GM19468 (cell line): ENCODE measurements at regions not wholly inside any gene's neighbourhood (a gene's known extent, or its start where the extent isn't known, plus 50 kb on each side); places are given as distances from the start of the nearest gene placed in this dataset.
"Not testable (repeated sequence)": the region's sequence is repeated elsewhere in the genome, so short reads cannot be mapped to it uniquely, and the experiment has no call there.

ENCODE experiments used
- ATAC-seq: cut with Tn5 transposase; IDR thresholded peaks from one replicate; pipeline ENCODE4 v1.9.1; 2021; ENCODE audit warnings: mild to moderate bottlenecking, moderate library complexity, moderate number of reproducible peaks; ENCODE audit not compliant: unreplicated experiment; ENCODE audit errors: extremely low read depth

DNA sequence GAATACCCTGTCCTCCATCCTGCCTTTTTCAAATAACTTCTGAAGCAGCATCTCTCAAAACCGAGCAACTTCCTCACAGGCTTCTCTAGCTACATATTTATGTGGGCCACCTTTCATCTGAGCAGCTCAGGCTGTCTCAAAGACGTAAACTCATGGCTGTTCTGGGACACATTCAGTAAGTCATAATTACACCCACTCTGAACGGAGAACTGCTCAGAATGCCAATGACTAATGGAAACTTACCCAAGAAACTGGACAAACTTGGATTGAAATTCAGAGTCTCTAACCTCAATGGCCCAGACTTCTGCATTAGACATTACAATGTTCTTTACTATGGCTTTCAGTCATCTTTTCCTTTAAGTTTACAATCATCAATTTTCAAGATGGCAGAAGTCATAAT is 145.2 kb downstream of the RAD51AP2 start:
- ATAC-seq, result no peak

DNA sequence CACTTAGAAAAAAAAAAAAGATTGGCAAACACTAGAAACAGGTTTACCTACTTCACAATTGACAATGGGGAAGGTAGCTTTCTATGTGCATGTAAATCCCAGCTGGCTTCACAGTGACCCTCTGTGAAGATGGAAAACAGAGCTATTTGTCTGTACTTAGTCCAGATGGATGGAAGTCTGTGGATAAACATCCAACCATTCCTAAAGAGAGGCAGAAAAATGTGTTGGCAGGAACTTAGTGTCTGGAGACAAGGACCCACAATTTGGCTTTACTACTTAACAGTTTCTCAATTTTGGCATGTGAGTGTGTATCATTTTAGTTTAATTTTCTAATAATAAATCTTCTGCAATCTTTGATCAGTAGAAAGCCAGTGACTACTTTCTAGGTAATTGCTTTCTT is 154.4 kb downstream of the RAD51AP2 start:
- ATAC-seq, result no peak

DNA sequence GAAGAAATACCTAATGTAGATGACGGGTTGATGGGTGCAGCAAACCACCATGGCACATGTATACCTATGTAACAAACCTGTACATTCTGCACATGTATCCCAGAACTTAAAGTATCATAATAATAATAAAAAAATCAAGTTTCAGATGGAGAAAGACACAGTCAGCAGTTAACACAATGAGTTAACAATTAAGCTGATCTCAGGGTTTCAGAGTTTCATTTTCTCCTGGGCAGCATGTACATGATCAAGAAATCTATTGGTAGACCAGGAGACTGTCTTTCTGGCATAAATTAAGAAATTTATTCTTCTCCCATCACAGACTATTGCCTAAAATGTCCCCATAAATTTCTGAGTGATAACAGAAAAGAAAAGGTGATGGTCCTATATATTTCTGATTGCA is 155.3 kb downstream of the RAD51AP2 start:
- ATAC-seq, result no peak

DNA sequence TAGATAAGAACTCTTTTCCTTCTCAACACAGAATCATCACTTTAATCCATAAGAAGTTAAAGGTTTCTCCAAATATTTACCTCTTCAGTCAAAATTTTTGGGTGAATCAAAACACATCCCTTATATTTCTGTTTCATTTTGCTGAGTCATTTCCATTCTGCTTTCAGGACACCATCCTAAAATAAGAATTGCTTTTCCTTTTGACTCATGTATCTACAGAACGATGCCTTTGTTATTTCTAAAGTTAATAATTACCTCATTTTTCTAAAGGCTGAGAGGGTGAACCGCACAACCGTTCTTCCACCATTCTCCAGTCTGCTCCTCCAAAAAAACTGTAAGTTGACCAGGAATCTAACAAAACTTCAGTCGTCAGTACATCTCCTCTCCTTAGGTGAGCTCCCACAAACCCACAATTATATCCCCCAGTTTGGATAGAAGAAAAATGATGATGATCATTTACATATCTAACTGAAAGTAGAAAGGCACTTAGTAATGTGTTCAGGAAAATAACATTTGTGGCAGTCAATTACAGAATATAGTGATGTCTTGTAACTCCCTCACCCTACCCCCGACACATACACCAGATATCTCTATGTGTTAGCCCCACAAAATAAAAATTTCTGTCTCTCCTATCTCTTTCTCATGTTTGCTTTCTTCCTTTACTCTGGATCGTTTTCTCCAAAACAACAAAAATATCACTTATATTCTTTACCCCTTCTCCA is 162.5 kb downstream of the RAD51AP2 start:
- peak; percentile 68 for ATAC-seq

DNA sequence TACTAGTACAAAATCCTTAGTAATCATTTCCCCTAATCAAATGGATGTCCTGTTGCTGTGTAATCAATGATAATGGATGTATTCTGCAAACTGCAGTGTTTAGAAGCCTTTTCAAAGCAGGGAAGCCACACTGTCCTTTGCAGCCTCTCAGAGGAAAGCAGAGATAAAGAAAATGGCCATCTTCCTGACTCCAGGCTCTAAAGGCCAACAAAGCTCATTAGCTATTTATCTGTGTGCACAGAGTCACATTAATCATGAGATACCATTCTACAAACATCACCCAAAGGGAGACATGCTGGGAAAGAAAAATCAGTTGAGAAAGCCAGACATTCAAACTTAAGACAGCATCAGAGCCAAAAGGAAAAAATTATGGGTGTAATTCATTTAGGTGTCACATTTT is 165.0 kb downstream of the RAD51AP2 start:
- ATAC-seq, result no peak

DNA sequence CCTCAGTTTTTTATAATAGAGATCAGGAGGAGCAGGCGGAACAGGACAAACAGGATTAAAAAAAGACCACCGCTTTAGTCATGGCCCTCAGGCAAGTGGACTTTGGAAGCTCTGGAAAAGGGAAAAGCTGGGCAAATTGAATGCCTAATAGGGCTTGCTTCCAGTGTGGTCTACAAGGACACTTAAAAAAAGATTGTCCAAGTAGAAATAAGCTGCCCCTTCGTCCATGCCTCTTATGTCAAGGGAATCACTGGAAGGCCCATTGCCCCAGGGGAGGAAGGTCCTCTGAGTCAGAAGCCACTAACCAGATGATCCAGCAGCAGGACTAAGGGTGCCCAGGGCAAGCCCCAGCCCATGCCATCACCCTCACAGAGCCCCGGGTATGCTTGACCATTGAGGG is 175.5 kb downstream of the RAD51AP2 start:
- ATAC-seq, result not testable (repeated sequence)

DNA sequence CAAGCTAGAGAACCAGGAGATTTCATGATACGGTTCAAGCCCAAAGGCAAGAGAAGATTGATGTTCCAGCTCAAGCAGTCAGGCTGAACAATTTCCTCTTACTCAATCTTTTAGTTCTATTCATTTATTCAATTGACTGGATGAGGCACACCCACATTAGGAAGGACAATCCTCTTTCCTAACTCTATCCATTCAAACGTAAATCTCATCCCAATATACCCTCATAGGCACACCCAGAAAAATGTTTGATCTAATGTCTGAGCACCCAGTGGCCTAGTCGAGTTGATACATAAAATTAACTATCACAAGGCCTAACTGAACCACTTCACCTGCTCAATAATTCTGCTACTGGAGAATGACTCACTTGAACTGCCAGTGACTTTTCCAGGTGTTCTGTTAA is 180.7 kb downstream of the RAD51AP2 start:
- ATAC-seq, result no peak

DNA sequence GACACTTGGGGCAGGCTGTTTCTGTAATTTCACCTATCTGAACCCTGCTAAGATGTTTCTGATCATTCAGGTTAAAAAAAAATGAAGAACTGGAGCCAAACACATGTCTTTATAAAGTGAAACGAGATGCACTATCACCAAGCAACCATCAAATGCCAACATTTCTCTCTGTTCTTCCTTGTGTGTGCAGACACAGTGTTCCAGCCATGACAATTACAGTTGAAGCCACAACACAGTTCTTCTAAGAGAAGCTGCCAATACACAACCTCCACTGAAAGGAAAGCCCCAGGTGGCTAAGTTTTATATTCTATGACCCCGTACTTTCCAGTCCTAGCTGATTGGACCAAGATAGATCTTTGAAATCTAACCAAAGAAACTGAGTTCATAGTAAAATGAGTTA is 181.8 kb downstream of the RAD51AP2 start:
- ATAC-seq, result no peak

DNA sequence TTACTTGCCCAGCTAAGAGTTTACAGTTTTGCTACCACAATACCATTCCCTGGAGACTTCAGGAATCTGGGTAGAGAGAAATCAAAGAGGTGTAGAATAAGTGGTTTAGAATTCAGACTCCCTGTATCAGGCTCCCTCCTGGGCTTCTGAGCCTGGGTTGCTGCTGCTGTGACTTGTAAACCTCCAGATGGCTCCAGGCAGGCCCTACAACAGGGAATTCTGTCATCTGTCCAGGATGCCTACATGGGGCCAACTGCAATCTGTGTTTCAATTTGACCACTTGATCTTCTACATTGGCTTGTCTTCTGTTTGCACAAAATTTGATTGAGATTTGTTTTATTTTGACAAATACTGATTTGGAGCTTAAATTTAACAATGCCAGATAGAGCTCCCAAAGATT is 183.9 kb downstream of the RAD51AP2 start:
- no peak for ATAC-seq

DNA sequence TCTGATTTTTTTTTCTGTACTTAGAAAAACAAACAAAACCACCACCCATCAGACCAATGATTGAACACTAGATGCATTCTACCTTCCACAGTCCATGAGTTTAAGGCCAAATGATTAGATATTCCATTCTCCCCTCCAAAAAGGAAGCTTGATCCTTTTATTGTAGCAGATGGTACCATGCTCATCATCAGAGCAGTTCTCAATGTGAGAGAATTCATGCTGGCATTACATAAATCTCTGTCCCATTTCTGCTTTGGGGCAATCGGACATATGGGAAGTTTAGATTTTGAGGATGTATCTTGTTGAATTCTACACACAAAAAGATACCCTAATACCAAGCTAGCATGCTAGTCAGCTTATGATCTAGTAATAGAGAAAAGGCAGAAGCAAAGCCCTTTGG is 186.6 kb downstream of the RAD51AP2 start:
- ATAC-seq, result no peak

DNA sequence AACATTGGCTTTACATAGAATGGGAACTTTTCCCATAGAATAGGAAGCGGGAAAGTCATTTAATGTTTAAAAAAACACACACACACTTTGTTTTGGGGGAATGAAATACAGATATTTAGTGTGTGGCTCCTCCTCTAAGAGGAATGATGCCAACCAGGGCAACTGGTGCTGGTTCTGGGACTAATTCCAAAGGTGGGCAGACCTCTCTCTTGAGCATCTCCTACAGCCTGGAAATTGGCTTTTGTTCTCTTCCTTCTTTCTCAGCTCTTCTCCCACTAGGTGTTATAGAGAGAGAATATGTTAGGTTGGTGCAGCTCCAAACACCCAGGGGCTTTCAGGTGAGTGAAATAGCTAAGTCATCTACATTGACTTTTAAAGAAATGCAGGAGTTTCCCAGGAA is 190.1 kb downstream of the RAD51AP2 start:
- no peak for ATAC-seq

DNA sequence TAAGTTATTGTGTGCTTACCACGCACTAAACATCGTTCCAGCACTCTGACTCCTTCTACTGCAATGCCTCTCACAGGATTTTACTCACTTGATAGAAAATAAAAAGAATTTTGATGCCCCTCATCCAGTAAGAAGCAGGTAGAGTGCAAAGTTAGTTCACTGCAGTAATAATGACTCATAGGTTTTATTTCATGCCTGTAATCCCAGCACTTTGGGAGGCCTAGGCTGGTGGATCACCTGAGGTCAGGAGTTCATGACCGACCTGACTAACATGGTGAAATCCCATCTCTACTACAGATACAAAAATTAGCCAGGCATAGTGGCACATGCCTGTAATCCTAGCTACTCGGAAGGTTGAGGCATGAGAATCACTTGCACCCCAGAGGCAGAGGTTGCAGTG is 190.6 kb downstream of the RAD51AP2 start:
- no peak for ATAC-seq

DNA sequence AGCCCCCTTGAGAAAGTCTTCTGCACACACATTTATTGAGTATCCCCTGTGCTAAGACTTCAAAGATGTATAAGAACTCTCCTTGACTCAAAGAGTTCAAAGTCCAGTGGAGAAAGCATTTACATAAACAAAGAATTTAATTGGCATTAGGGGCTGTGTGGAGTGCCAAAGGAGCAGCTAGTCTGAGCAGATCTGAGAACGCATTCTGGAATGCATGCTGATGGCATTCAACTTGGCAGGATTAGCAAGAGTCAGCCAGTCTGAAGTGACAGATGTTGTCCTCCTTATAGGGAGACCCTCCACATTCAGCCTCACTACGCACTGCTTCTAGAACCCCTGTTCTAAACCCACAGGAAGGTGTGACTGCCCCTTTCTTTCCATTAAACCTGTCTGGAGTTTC is 191.5 kb downstream of the RAD51AP2 start:
- ATAC-seq, result no peak

DNA sequence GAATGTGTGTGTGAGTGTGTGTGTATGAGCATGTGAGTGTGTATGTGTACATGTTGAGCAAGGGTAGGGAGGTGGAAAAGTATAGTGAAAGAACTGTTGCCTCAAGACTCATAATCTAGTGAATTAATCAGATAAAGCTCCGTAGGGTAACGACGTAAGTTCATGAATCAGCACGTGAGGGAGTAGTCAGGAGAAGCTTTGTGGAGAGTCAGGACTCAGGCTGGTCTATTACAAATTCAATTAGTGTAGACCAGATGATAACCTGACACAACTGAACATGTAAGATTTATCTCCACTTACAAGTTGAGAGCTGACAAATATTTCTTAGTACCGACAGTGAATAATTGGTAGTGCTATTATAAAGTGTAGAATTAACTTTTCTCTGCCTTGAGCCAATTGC is 194.5 kb downstream of the RAD51AP2 start:
- no peak for ATAC-seq

DNA sequence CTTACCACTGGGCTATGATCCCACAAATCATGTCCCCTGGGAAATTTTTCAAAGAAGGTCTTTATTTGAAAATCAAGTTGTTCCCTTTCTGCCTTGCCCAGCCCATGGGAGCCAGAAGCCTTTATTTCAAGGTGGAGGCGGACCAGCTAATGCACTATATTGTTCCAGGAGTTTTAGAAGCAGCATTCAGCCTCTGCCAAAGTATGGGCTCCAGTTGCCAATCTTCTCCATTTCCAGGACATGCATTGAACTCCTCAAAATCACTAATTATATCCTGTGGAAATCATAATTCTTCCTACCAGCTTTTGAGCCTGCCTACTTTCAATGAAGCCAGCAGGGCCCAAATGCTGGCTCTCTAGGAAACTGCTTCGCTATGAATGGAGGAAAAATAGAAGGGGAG is 195.8 kb downstream of the RAD51AP2 start:
- no peak for ATAC-seq

DNA sequence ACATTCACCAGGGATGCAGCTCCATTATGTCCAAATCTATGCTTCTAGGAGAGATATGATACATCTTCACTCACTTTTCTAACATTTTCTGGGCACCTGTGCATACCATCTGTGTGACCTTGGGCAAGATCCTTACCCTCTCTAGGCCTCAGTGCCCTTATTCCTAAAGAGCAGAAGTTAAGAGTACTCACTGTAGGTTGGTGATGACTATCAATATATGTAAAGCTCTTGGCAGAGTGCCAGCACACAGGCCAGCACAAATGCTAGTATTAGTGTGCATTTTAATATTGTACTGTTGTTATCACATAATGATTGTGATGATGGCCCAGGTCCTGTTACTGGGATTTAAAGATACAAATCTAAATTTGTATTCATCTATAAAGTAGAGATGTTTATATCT is 199.2 kb downstream of the RAD51AP2 start:
- no peak for ATAC-seq

DNA sequence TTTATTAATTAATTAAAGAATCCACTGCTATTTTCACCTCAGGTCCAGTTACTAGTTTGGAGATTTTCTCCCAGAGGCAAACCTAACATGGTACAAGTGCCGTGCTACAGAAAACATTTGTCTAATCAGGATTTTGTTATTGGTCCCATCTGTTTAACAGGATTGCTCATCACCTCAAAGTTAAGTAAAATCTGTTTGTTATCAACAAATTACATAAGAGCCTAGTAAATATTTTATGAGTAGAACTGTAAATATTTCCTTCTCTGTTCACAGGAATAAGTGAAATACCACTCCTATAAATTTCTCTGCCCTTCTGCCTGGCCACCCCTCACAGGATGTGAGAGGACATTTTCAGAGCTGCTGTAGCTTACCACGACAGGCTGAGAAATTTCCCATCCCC is 200.2 kb downstream of the RAD51AP2 start:
- ATAC-seq, result no peak

DNA sequence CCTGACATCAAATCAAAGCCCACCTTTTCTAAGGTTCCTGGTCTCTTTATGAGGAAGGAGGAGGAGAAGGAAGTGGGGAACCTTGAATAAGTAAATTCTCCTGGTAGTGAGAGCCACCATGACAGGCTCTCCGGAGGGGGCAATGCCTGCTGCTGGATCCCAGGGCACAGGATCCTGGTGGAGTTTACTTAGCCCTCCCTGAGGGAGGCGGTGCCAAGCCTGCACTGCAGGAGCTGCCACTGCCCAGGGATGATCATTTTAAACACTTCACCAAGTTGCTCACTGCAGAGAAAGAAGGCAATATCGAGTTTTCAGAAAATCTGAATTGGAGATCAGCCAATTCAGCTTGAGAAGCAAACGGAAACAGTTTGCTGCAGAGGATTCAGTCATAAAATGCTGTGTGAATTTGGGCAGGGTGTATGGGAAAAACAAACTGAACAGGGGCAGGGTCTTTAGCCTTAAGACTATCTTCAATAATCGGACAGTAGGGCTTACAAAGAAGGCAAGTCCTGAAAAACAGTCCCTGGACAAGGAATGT is 200.7 kb downstream of the RAD51AP2 start:
- ATAC-seq, result no peak

DNA sequence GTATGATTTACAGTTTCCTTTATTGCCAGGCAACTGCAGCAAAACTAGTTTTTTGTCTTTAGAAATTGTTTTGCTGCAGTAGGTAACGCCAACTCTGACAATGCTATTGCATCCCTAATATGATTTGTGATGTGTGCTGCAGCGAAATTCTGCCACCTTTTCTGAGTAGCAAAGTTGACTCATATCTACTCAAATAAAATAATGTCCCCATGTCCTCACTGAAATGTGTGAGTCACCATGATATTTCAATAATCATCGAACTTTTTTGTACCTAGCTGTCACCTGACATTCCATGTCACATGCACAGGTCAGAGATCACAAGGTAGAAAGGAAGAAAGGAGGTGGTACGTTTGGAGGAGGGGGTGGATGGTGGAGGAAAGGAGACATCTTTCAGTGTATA is 205.0 kb downstream of the RAD51AP2 start:
- ATAC-seq, result no peak

DNA sequence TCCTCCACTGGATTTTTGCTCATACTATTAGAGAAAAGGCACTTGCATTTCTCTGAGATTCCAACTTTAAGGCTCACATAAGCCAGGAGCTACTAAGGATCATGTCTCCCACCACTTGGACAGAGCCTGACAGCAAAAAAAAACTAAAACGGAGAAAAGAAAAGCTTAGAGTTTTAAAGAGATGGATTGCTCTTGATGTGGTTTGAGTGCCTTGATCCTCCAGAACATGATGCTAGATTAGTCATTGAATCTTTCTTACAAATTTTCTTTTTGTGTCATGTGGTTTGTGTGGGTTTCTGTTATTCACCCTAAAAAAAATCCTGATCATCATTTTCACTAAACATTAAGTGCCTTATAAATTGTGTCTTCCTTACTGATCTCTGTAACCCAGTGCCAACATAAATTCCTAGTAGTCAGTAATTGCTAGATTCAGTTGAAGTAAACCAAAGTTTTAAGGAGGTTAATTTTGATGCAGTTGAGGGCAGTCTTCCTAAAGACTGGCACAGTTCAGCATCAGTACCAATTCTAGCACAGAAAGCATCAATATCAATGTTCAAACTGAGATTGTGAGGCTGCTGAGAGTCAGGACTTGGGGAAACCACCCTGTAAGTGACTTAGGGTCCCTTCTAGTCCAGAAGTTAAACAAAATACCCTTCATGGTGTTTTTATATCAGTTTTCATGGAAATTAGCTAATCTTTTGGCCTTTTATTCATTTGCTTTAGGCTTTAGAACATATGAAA is 206.3 kb downstream of the RAD51AP2 start:
- ATAC-seq, result no peak

DNA sequence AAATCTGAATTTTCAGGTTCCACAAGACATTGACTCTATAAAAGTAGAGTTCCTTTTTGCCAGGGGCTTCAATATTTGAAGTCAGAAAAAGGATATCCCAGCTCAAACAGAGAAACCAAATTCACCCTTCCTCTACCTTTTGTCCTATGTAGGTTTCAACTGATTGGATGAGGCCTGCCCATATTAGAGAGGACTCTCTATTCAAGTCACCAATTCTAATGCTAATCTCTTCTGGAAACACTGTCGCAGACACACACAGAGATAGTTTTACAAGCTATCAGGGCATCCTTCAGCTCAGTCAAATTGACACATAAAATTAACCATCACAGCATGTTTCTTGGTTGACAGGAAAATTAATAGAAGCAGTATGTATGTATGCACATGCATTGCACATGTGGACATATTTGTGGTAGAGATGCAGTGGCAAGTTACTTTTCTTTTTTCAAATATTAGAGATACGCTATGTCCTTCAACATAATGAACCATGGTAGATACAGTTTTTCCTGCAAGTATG is 207.1 kb downstream of the RAD51AP2 start:
- no peak for ATAC-seq
